Endothelial cell (in vitro differentiated cells): ENCODE measurements at regions not wholly inside any gene's neighbourhood (a gene's known extent, or its start where the extent isn't known, plus 50 kb on each side); places are given as distances from the start of the nearest gene placed in this dataset.
"Not testable (repeated sequence)": the region's sequence is repeated elsewhere in the genome, so short reads cannot be mapped to it uniquely, and the experiment has no call there.

Experiments used
- DNase-seq: peaks from one replicate; pipeline ENCODE4 v3.0.0; 2021; ENCODE audit warnings: low spot score
- H3K27ac Mint-ChIP-seq: one replicate; pipeline ENCODE4 v1.8.0; 2021; ENCODE audit warnings: mixed read lengths, inconsistent platforms; ENCODE audit not compliant: unreplicated experiment
- H3K27me3 Mint-ChIP-seq: one replicate; pipeline ENCODE4 v1.8.0; 2021; ENCODE audit warnings: mild to moderate bottlenecking, moderate library complexity, mixed read lengths, inconsistent platforms; ENCODE audit not compliant: unreplicated experiment
- H3K36me3 Mint-ChIP-seq: one replicate; pipeline ENCODE4 v1.8.0; 2021; ENCODE audit warnings: mild to moderate bottlenecking, low read depth, mixed read lengths, inconsistent platforms; ENCODE audit not compliant: unreplicated experiment
- H3K4me1 Mint-ChIP-seq: one replicate; pipeline ENCODE4 v1.8.0; 2021; ENCODE audit warnings: mild to moderate bottlenecking, mixed read lengths, inconsistent platforms; ENCODE audit not compliant: unreplicated experiment
- H3K4me3 Mint-ChIP-seq: one replicate; pipeline ENCODE4 v1.8.0; 2021; ENCODE audit warnings: mild to moderate bottlenecking, mixed read lengths, inconsistent platforms; ENCODE audit not compliant: unreplicated experiment
- H3K9me3 Mint-ChIP-seq: one replicate; pipeline ENCODE4 v1.8.0; 2021; ENCODE audit warnings: mixed read lengths, inconsistent platforms; ENCODE audit not compliant: unreplicated experiment
- CTCF ChIP-seq: fragments of 200-600 bp; sonication (generic); IDR thresholded peaks from one replicate; pipeline ENCODE4 v1.5.0; 2021; ENCODE audit warnings: antibody characterized with exemption; ENCODE audit not compliant: unreplicated experiment

- H3K36me3 Mint-ChIP-seq = no peaks in the 10 kb centered on the region
- H3K4me3 Mint-ChIP-seq = no peak overlapping the region
- no peaks in the 10 kb centered on the region for H3K27me3 Mint-ChIP-seq
- DNase-seq = no peak
- H3K27ac Mint-ChIP-seq = no peak overlapping the region
- no peak for TF ChIP-seq CTCF
- H3K9me3 Mint-ChIP-seq = no peaks in the 10 kb centered on the region
- no peaks in the 10 kb centered on the region for H3K4me1 Mint-ChIP-seq
These were observed 348.2 kb downstream of the TFAP2B start for GRCh38 chr6:51166914-51167313.

GRCh38 chr6:51167468-51167867 is 348.8 kb downstream of the TFAP2B start:
- Mint-ChIP-seq H3K9me3 (no peaks in the 10 kb centered on the region), H3K4me1 (no peaks in the 10 kb centered on the region), H3K36me3 (no peaks in the 10 kb centered on the region), H3K27me3 (no peaks in the 10 kb centered on the region), H3K4me3 (no peak overlapping the region), H3K27ac (no peak overlapping the region)
- DNase-seq = no peak
- TF ChIP-seq CTCF = no peak

GRCh38 chr6:51182827-51183226 is 364.2 kb downstream of the TFAP2B start:
- Mint-ChIP-seq H3K27me3 (no peaks in the 10 kb centered on the region), H3K4me1 (no peaks in the 10 kb centered on the region), H3K36me3 (no peaks in the 10 kb centered on the region), H3K27ac (no peak overlapping the region), H3K4me3 (no peak overlapping the region), H3K9me3 (no peaks in the 10 kb centered on the region)
- TF ChIP-seq CTCF = no peak
- DNase-seq = no peak

DNA sequence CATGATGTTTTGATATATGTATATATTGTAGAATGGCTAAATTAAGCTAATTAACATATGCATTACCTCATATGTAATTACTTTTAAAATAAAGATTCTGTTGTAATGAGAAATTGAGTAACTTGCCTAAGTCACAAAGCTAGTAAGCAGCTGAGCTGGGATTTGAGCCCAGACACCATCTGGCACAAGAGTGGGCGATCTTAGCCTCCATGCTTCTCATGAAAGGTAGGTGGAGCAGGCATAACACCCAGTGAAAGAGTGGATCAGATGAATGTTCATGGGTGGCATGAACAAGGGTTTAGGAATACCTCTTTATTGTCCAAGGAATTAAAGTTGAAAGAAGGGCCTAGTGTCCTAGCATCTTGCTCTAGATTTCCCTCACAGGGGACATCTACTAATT is 365.4 kb downstream of the TFAP2B start:
- H3K27ac Mint-ChIP-seq = no peak overlapping the region
- no peak overlapping the region for H3K4me3 Mint-ChIP-seq
- H3K36me3 Mint-ChIP-seq = no peaks in the 10 kb centered on the region
- no peaks in the 10 kb centered on the region for H3K4me1 Mint-ChIP-seq
- TF ChIP-seq CTCF = no peak
- H3K9me3 Mint-ChIP-seq = no peaks in the 10 kb centered on the region
- no peak for DNase-seq
- H3K27me3 Mint-ChIP-seq = no peaks in the 10 kb centered on the region

DNA sequence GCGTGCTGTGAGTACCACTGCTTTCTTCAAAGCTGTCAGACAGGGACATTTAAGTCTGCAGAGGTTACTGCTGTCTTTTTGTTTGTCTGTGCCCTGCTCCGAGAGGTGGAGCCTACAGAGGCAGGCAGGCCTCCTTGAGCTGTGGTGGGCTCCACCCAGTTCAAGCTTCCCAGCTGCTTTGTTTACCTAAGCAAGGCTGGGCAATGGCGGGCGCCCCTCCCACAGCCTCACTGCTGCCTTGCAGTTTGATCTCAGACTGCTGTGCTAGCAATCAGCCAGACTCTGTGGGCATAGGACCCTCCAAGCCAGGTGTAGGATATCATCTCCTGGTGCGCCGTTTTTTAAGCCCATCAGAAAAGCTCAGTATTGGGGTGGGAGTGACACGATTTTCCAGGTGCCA is 374.5 kb downstream of the TFAP2B start:
- H3K4me1 Mint-ChIP-seq, H3K36me3 Mint-ChIP-seq, H3K9me3 Mint-ChIP-seq, DNase-seq, H3K27ac Mint-ChIP-seq, H3K27me3 Mint-ChIP-seq, H3K4me3 Mint-ChIP-seq: not testable (repeated sequence)

- Mint-ChIP-seq H3K9me3 (no peaks in the 10 kb centered on the region), H3K4me3 (no peak overlapping the region), H3K27me3 (no peaks in the 10 kb centered on the region), H3K4me1 (no peaks in the 10 kb centered on the region), H3K27ac (no peak overlapping the region), H3K36me3 (no peaks in the 10 kb centered on the region)
- no peak for TF ChIP-seq CTCF
- no peak for DNase-seq
These were observed 380.5 kb downstream of the TFAP2B start for GRCh38 chr6:51199105-51199552.
